ENCODE measurements at regions not wholly inside any gene's neighbourhood (a gene's known extent, or its start where the extent isn't known, plus 50 kb on each side); places are given as distances from the start of the nearest gene placed in this dataset.

- no peak overlapping the region for H3K4me3 ChIP-seq (ENCODE audit: control insufficient read depth, low read depth, low read length)
- no peak for DNase-seq (ENCODE audit: low read depth)
- TF ChIP-seq, protein P1, sequence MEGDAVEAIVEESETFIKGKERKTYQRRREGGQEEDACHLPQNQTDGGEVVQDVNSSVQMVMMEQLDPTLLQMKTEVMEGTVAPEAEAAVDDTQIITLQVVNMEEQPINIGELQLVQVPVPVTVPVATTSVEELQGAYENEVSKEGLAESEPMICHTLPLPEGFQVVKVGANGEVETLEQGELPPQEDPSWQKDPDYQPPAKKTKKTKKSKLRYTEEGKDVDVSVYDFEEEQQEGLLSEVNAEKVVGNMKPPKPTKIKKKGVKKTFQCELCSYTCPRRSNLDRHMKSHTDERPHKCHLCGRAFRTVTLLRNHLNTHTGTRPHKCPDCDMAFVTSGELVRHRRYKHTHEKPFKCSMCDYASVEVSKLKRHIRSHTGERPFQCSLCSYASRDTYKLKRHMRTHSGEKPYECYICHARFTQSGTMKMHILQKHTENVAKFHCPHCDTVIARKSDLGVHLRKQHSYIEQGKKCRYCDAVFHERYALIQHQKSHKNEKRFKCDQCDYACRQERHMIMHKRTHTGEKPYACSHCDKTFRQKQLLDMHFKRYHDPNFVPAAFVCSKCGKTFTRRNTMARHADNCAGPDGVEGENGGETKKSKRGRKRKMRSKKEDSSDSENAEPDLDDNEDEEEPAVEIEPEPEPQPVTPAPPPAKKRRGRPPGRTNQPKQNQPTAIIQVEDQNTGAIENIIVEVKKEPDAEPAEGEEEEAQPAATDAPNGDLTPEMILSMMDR (IDR thresholded peaks at IDR 0.05; ENCODE audit: control insufficient read depth, insufficient read depth, low read depth, low read length, missing control alignments): no peak
These were observed 181.4 kb upstream of the PWP1 start for GRCh38 chr12:107503887-107504885.

GRCh38 chr12:107509421-107509820, 176.2 kb upstream of the PWP1 start:
- no peak overlapping the region for H3K4me3 ChIP-seq (ENCODE audit: control insufficient read depth, low read depth, low read length)
- TF ChIP-seq, protein P1 (IDR thresholded peaks at IDR 0.05; ENCODE audit: control insufficient read depth, insufficient read depth, low read depth, low read length, missing control alignments): no peak
- DNase-seq (ENCODE audit: low read depth): no peak

GRCh38 chr12:107510211-107510610, 175.4 kb upstream of the PWP1 start:
- H3K4me3 ChIP-seq (ENCODE audit: control insufficient read depth, low read depth, low read length): no peak overlapping the region
- DNase-seq (ENCODE audit: low read depth): no peak
- TF ChIP-seq, protein P1 (IDR thresholded peaks at IDR 0.05; ENCODE audit: control insufficient read depth, insufficient read depth, low read depth, low read length, missing control alignments): no peak

DNA sequence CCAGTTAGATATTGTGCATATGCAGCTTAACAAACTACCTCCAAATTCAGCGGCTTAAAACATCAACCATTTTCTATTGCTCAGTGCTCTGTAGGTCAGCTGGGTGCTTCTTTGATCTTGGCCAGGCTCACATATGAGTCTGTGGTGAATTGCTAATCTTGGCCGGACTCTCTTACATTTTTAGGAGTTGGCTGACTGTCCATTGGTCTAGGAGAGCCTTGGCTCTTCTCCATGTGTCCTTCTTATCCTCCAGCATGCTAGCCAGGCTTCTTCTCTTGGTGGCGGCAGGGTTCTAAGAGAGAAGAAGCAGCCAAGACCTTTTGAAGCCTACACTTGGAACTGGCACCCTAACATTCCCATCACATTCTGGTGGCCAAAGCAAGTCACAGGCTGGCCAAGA, 174.3 kb upstream of the PWP1 start:
- DNase-seq (ENCODE audit: low read depth): peak; percentile 16

DNA sequence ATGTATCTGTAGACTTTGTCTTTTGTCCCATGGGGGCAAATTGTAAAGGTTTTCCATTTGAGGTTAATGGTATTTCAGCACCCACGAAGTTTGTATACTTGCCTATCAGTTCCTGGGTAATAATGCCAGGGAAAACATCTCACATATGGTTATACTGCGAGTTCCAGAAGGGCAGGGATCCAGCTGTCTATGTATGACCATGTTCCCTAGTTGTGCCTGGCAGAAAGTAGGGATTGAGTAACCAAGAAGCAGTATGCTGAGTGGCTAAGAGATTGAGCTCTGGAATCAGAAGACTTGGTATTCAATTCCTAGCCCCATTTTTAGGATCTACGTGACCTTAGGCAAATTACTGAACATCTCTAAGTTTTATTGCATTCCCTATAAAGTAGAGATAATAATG, 173.2 kb upstream of the PWP1 start:
- H3K4me3 ChIP-seq (ENCODE audit: control insufficient read depth, low read depth, low read length): no peak overlapping the region
- no peak for DNase-seq (ENCODE audit: low read depth)
- TF ChIP-seq, protein P1 (IDR thresholded peaks at IDR 0.05; ENCODE audit: control insufficient read depth, insufficient read depth, low read depth, low read length, missing control alignments): no peak

More for the DNA sequence above, 174.3 kb upstream of the PWP1 start:
- H3K4me3 ChIP-seq (ENCODE audit: control insufficient read depth, low read depth, low read length): no peak overlapping the region
- TF ChIP-seq, protein P1 (IDR thresholded peaks at IDR 0.05; ENCODE audit: control insufficient read depth, insufficient read depth, low read depth, low read length, missing control alignments): no peak

- H3K4me3 ChIP-seq (ENCODE audit: control insufficient read depth, low read depth, low read length): no peak overlapping the region
- TF ChIP-seq, protein P1 (IDR thresholded peaks at IDR 0.05; ENCODE audit: control insufficient read depth, insufficient read depth, low read depth, low read length, missing control alignments): no peak
- no peak for DNase-seq (ENCODE audit: low read depth)
These were observed 172.4 kb upstream of the PWP1 start for GRCh38 chr12:107513184-107513583.

All from AG09309 (cell line).